Neuronal stem cell (in vitro differentiated cells): ENCODE measurements at regions not wholly inside any gene's neighbourhood (a gene's known extent, or its start where the extent isn't known, plus 50 kb on each side); places are given as distances from the start of the nearest gene placed in this dataset.

Experiments used
- DNase-seq: peaks from one replicate; pipeline ENCODE4 v3.0.0-alpha.2; 2013; ENCODE audit warnings: low spot score
- H2AFZ ChIP-seq: one replicate; pipeline ENCODE4 v1.6.1; 2013; ENCODE audit warnings: mild to moderate bottlenecking, low read length, inconsistent platforms
- H2AK5ac ChIP-seq: 2 replicates; pipeline ENCODE4 v1.6.1; 2013; ENCODE audit warnings: low read depth, mild to moderate bottlenecking, inconsistent platforms, low read length, moderate library complexity, mixed read lengths
- H2BK120ac ChIP-seq: 2 replicates; pipeline ENCODE4 v1.6.1; 2013; ENCODE audit warnings: low read depth, mild to moderate bottlenecking, inconsistent platforms, low read length, moderate library complexity, mixed read lengths
- H2BK12ac ChIP-seq: one replicate; pipeline ENCODE4 v1.6.1; 2013; ENCODE audit warnings: low read length, inconsistent platforms
- H2BK15ac ChIP-seq: 2 replicates; pipeline ENCODE4 v1.6.1; 2013; ENCODE audit warnings: mild to moderate bottlenecking, low read length, inconsistent platforms, mixed read lengths
- H2BK5ac ChIP-seq: one replicate; pipeline ENCODE4 v1.6.1; 2013; ENCODE audit warnings: inconsistent platforms, mild to moderate bottlenecking, low read length, moderate library complexity
- H3K14ac ChIP-seq: one replicate; pipeline ENCODE4 v1.6.1; 2013; ENCODE audit warnings: low read length, inconsistent platforms
- H3K18ac ChIP-seq: 2 replicates; pipeline ENCODE4 v1.6.1; 2013; ENCODE audit warnings: low read length, inconsistent platforms
- H3K23ac ChIP-seq: 2 replicates; pipeline ENCODE4 v1.6.1; 2013; ENCODE audit warnings: low read depth, mild to moderate bottlenecking, mixed read lengths, low read length, inconsistent platforms; ENCODE audit not compliant: poor library complexity
- H3K27ac ChIP-seq: replicated peaks from 3 replicates; pipeline ENCODE4 v1.5.1; 2013; ENCODE audit warnings: low read length, inconsistent platforms
- H3K27me3 ChIP-seq, 3 experiments: 2 replicates each; pipeline ENCODE4 v1.6.1; 2013; ENCODE audit warnings: low read length in 3 of 3, mild to moderate bottlenecking in 2 of 3, inconsistent platforms in 1 of 3, low read depth in 1 of 3, mixed read lengths in 1 of 3, moderate library complexity in 1 of 3; ENCODE audit not compliant: control insufficient read depth in 3 of 3, insufficient read depth in 3 of 3
- H3K36me3 ChIP-seq, 2 donors: replicated peaks in 1 of 2; 2 replicates each; pipeline ENCODE4 v1.6.1; 2013; ENCODE audit warnings: low read length in 2 of 2; ENCODE audit not compliant: control insufficient read depth in 2 of 2, insufficient read depth in 2 of 2
- H3K4ac ChIP-seq: 2 replicates; pipeline ENCODE4 v1.6.1; 2013; ENCODE audit warnings: inconsistent platforms, mild to moderate bottlenecking, low read length, moderate library complexity
- H3K4me1 ChIP-seq, 2 donors: 1 replicate in 1 of 2; 2 replicates in 1 of 2; pipeline ENCODE4 v1.6.1; 2013; ENCODE audit warnings: low read length in 2 of 2, low read depth in 1 of 2; ENCODE audit not compliant: control insufficient read depth in 2 of 2, insufficient read depth in 1 of 2
- H3K4me2 ChIP-seq: one replicate; pipeline ENCODE4 v1.6.1; 2013; ENCODE audit warnings: mild to moderate bottlenecking, low read length, inconsistent platforms; ENCODE audit not compliant: insufficient read depth, poor library complexity, severe bottlenecking
- H3K4me3 ChIP-seq, 2 donors: 2 replicates each; pipeline ENCODE4 v1.5.1; 2013; ENCODE audit warnings: low read length in 2 of 2, mild to moderate bottlenecking in 2 of 2, inconsistent platforms in 1 of 2, moderate library complexity in 1 of 2
- H3K79me1 ChIP-seq: one replicate; pipeline ENCODE4 v1.6.1; 2013; ENCODE audit warnings: low read depth, mild to moderate bottlenecking, inconsistent platforms, low read length, moderate library complexity
- H3K9ac ChIP-seq: one replicate; pipeline ENCODE4 v1.6.1; 2013; ENCODE audit warnings: mild to moderate bottlenecking, low read depth, low read length, inconsistent platforms; ENCODE audit not compliant: poor library complexity
- H3K9me3 ChIP-seq, 2 donors: replicated peaks in 1 of 2; 2 replicates each; pipeline versions ENCODE3 to v1.6.1; 2013; ENCODE audit warnings: low read length in 2 of 2, mild to moderate bottlenecking in 2 of 2, inconsistent platforms in 1 of 2, low read depth in 1 of 2, mixed read lengths in 1 of 2, moderate library complexity in 1 of 2; ENCODE audit not compliant: control insufficient read depth in 2 of 2, insufficient read depth in 1 of 2
- H4K8ac ChIP-seq: one replicate; pipeline ENCODE4 v1.6.1; 2013; ENCODE audit warnings: low read depth, mild to moderate bottlenecking, inconsistent platforms, low read length, moderate library complexity
- H4K91ac ChIP-seq: one replicate; pipeline ENCODE4 v1.6.1; 2013; ENCODE audit warnings: low read length, low read depth, mild to moderate bottlenecking, inconsistent platforms; ENCODE audit not compliant: poor library complexity
- WGBS, 2 donors: extraction: QIAGEN DNeasy Blood & Tissue Kit; methylation state at CpG; one replicate each; pipeline ENCODE4 v1.1.7; 2013; ENCODE audit warnings: missing lambda C conversion rate in 2 of 2, mixed read lengths in 1 of 2; ENCODE audit not compliant: insufficient read length in 2 of 2, insufficient replicate concordance in 1 of 2; ENCODE audit errors: extremely low coverage in 2 of 2; 5-methylcytosine and 5-hydroxymethylcytosine counted together

DNA sequence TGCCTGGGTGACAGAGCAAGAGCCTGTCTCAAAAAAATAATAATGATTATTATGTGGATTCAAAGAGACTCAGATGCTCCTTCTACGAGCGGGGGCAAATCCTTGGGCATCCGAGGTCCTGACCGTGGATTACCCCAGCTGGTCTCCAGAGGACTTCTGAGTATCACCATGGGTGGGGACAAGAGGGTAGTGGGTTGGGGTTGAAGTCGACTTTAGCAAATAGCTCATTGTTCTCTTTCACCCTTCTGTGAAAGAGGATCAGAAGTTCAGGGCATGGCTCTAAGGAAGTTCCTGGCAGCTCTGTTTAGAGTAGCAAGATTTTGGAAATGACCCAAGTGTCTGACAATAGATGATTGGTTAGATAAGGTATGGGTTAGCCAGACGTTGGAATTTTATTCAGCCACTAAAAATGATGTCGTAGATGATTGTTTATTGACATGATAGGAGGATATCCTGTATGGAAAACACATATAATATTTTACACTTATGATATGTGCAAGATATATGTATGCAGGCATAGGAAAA lies 59.0 kb upstream of the SPRED2 start:
- Histone ChIP-seq H3K4me3 (no peak overlapping the region), H2BK5ac (no peak overlapping the region), H3K27ac (no peak overlapping the region), H3K14ac (no peak overlapping the region), H3K36me3 (no peaks in the 10 kb centered on the region), H3K27me3 (no peaks in the 10 kb centered on the region), H2BK15ac (no peak overlapping the region), H3K79me1 (no peaks in the 10 kb centered on the region), H4K91ac (no peak overlapping the region), H3K18ac (no peak overlapping the region), H3K4ac (no peak overlapping the region), H3K9ac (no peak overlapping the region), H2AK5ac (no peak overlapping the region), H3K9me3 (peaks cover 4 to 14% of the 10 kb centered on the region in 2 donors), H4K8ac (no peak overlapping the region), H2BK12ac (no peak overlapping the region), H3K23ac (no peak overlapping the region), H3K4me2 (no peak overlapping the region), H2BK120ac (no peak overlapping the region), H3K4me1 (no peaks in the 10 kb centered on the region), H2AFZ (no peak overlapping the region)
- no CpG with 5 or more reads among the region's 7 CpGs for WGBS, 2 donors
- DNase-seq: no peak

DNA sequence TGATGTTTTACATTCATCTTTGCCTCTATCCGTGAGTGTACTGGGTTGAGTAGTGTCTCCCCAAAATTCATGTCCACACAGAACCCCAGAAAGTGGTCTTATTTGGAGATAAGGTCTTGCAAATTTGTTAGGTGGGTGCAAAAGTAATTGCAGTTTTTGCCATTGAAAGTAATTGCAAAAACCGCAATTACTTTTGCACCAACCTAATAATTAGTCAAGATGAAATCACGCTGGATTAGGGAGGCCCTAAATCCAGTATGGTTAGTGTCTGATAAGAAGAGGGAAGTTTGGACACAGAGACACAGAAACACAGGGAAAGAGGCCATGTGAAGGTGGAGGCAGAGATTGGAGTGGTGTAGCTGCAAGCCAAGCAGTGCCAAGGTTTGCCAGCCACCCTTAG lies 57.8 kb upstream of the SPRED2 start:
- H2AFZ ChIP-seq: no peak overlapping the region
- no peaks in the 10 kb centered on the region for H3K4me1 ChIP-seq
- H3K18ac ChIP-seq: no peak overlapping the region
- no peak overlapping the region for H3K14ac ChIP-seq
- no peak for DNase-seq
- H2AK5ac ChIP-seq: no peak overlapping the region
- H2BK15ac ChIP-seq: no peak overlapping the region
- H2BK120ac ChIP-seq: no peak overlapping the region
- H3K4ac ChIP-seq: no peak overlapping the region
- peaks cover 4 to 14% of the 10 kb centered on the region in 2 donors for H3K9me3 ChIP-seq
- WGBS, 2 donors: no CpG with 5 or more reads among the region's 3 CpGs
- no peak overlapping the region for H2BK12ac ChIP-seq
- H3K23ac ChIP-seq: no peak overlapping the region
- no peak overlapping the region for H3K4me2 ChIP-seq
- H3K36me3 ChIP-seq: no peaks in the 10 kb centered on the region
- H3K4me3 ChIP-seq: no peak overlapping the region
- H2BK5ac ChIP-seq: no peak overlapping the region
- H3K79me1 ChIP-seq: no peaks in the 10 kb centered on the region
- H3K9ac ChIP-seq: no peak overlapping the region
- no peak overlapping the region for H4K91ac ChIP-seq
- H3K27ac ChIP-seq: no peak overlapping the region
- H4K8ac ChIP-seq: no peak overlapping the region
- no peaks in the 10 kb centered on the region for H3K27me3 ChIP-seq

DNA sequence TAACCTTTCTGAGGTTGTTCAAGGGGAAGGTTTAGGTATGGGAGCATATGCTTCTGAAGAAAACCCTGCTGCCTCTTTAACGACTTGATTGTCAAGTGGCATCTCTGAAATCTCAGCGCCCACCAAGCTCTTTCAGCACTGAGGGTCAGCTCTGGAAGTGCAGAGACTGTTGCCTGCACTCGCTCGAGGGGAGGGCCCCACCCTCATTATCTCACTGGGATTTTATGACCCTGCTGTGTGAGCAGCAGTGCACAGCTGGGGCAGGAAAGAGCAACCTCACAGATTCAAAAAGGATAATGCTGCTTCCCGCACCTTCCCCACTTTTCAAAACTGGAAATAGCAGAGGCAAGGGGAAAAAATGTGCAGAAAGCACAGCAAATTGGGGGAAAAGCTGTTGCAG lies 56.9 kb upstream of the SPRED2 start:
- Histone ChIP-seq H3K18ac (no peak overlapping the region), H4K8ac (no peak overlapping the region), H2BK5ac (no peak overlapping the region), H3K9me3 (peaks cover 4 to 14% of the 10 kb centered on the region in 2 donors), H3K4me1 (no peaks in the 10 kb centered on the region), H3K27ac (no peak overlapping the region), H3K4me2 (no peak overlapping the region), H3K4me3 (no peak overlapping the region), H2BK12ac (no peak overlapping the region), H3K4ac (no peak overlapping the region), H3K27me3 (no peaks in the 10 kb centered on the region), H3K23ac (no peak overlapping the region), H2AK5ac (no peak overlapping the region), H3K79me1 (no peaks in the 10 kb centered on the region), H2BK15ac (no peak overlapping the region), H2BK120ac (no peak overlapping the region), H4K91ac (no peak overlapping the region), H3K9ac (no peak overlapping the region), H3K36me3 (no peaks in the 10 kb centered on the region), H3K14ac (no peak overlapping the region), H2AFZ (no peak overlapping the region)
- no CpG with 5 or more reads among the region's 5 CpGs for WGBS, 2 donors
- no peak for DNase-seq

DNA sequence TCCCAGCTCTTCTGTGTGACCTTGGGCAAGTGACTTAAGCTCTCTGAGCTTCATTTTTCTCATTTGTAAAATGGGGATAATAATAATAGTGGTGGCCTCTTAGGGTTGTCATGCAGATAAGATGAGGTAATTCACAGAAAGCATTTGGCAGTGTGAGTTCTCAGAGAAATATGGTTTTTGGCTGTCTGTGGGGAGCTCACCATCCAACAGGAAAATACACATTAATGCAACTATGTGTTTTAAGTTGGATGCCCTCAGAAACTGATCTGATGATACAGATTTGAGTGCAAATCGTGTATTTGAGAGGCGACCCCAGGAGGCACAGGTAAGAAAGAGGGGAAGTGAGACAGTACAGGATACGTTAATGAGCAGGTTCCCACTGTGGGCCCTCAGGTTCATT lies 56.1 kb upstream of the SPRED2 start:
- Histone ChIP-seq H2BK12ac (no peak overlapping the region), H3K18ac (no peak overlapping the region), H2BK15ac (no peak overlapping the region), H3K23ac (no peak overlapping the region), H3K36me3 (no peaks in the 10 kb centered on the region), H2BK120ac (no peak overlapping the region), H3K79me1 (no peaks in the 10 kb centered on the region), H3K14ac (no peak overlapping the region), H3K27ac (no peak overlapping the region), H3K9ac (no peak overlapping the region), H3K4me2 (no peak overlapping the region), H4K8ac (no peak overlapping the region), H3K9me3 (peaks cover 4 to 14% of the 10 kb centered on the region in 2 donors), H2AK5ac (no peak overlapping the region), H3K4me3 (no peak overlapping the region), H3K4me1 (no peaks in the 10 kb centered on the region), H3K27me3 (no peaks in the 10 kb centered on the region), H4K91ac (no peak overlapping the region), H2AFZ (no peak overlapping the region), H3K4ac (no peak overlapping the region), H2BK5ac (no peak overlapping the region)
- no CpG with 5 or more reads among the region's 3 CpGs for WGBS, 2 donors
- DNase-seq: no peak
